HL-60 (cell line): ENCODE measurements at regions not wholly inside any gene's neighbourhood (a gene's known extent, or its start where the extent isn't known, plus 50 kb on each side); places are given as distances from the start of the nearest gene placed in this dataset.
A peak's percentile ranks its signal among the peaks of the same experiment; 100 is the strongest.

Source experiments
- DNase-seq, 2 experiments: peaks; one replicate each; pipeline ENCODE4 v3.0.0-alpha.2; 2010 to 2020; ENCODE audit warnings: low read depth in 1 of 2, low spot score in 1 of 2
- H3K27ac ChIP-seq: fragments of 250-450 bp; sonication (Bioruptor Pico); replicated peaks from 2 replicates; pipeline ENCODE4 v1.5.1; 2020; ENCODE audit warnings: mild to moderate bottlenecking, moderate library complexity
- H3K27me3 ChIP-seq: fragments of 250-450 bp; sonication (Bioruptor Pico); 2 replicates; pipeline ENCODE4 v1.5.1; 2021; ENCODE audit warnings: mild to moderate bottlenecking, moderate library complexity; ENCODE audit not compliant: insufficient read depth, poor library complexity, severe bottlenecking
- H3K4me3 ChIP-seq: replicated peaks from 2 replicates; pipeline ENCODE4 v1.5.1; 2011; ENCODE audit warnings: mild to moderate bottlenecking, control low read depth, low read length; ENCODE audit not compliant: insufficient read depth
- GABPA ChIP-seq: IDR thresholded peaks from 2 replicates; pipeline ENCODE4 v1.6.1; 2012; ENCODE audit warnings: low read depth
- POLR2AphosphoS5 ChIP-seq: IDR thresholded peaks from 2 replicates; pipeline ENCODE4 v1.6.1; 2012; ENCODE audit warnings: low read depth
- SPI1 ChIP-seq: IDR thresholded peaks from 2 replicates; pipeline ENCODE4 v1.6.1; 2012; ENCODE audit warnings: low read depth, mild to moderate bottlenecking, borderline replicate concordance
- TF ChIP-seq, protein P1 (sequence below): IDR thresholded peaks from 2 replicates; pipeline ENCODE4 v1.6.1; 2012; ENCODE audit warnings: low read depth; ENCODE audit not compliant: insufficient replicate concordance
- TF ChIP-seq, protein P2 (sequence below): IDR thresholded peaks from one replicate; pipeline ENCODE4 v1.5.1; 2011; ENCODE audit warnings: low read length, control low read depth, inconsistent platforms; ENCODE audit not compliant: insufficient read depth

DNA sequence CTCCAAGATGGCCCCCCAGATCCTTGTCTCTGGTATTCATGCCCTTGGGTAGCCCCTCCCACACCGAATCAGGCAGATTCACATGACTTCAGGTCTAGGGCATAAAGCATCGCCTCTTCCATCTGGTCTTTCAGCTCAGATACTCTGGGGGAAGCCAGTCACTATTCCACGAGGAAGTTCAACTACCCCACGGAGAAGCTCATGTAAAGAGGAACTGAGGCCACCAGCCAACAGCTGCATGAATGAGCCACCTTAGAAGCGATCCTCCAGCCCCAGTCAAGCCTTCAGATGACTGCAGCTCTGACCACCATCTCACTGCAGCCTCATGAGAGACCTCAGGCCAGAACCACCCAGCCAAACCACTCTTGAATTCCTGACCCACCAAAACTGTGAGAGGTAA lies 54.1 kb downstream of the SOCS3 start:
- no peaks in the 10 kb centered on the region for H3K27me3 ChIP-seq
- no peak overlapping the region for H3K4me3 ChIP-seq
- DNase-seq, result peak in 1 of 2 experiments; percentile 22
- peak; percentile 70 for TF ChIP-seq SPI1
- TF ChIP-seq POLR2AphosphoS5, result no peak
- no peak overlapping the region for H3K27ac ChIP-seq

DNA sequence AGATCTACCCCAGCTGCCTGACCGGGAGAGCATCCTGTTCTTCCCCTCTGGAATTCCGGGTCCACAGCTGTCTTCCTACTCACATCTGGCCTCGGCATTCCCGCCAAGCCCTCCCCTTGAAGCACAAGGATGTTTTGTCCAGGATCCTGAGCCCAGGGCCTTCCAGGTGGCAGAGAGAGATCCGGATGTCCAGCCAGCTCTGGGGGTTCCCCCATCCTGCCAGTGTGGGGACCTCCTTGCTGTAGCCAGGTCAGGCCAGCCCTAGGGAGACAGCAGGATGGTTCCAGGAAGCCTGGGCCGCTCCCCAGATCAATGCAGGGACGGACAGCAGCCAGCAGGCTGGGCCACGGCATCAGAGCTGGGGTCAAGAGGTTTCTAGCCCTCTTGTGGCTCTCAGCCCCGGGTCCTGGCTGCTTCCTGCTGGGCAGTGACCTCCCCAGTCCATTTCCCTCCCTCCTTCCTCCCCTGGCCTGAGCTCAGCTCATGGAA lies 55.3 kb downstream of the SOCS3 start:
- no peak overlapping the region for H3K27ac ChIP-seq
- no peaks in the 10 kb centered on the region for H3K27me3 ChIP-seq
- TF ChIP-seq POLR2AphosphoS5 (no peak), GABPA (no peak)
- TF ChIP-seq, protein P1, sequence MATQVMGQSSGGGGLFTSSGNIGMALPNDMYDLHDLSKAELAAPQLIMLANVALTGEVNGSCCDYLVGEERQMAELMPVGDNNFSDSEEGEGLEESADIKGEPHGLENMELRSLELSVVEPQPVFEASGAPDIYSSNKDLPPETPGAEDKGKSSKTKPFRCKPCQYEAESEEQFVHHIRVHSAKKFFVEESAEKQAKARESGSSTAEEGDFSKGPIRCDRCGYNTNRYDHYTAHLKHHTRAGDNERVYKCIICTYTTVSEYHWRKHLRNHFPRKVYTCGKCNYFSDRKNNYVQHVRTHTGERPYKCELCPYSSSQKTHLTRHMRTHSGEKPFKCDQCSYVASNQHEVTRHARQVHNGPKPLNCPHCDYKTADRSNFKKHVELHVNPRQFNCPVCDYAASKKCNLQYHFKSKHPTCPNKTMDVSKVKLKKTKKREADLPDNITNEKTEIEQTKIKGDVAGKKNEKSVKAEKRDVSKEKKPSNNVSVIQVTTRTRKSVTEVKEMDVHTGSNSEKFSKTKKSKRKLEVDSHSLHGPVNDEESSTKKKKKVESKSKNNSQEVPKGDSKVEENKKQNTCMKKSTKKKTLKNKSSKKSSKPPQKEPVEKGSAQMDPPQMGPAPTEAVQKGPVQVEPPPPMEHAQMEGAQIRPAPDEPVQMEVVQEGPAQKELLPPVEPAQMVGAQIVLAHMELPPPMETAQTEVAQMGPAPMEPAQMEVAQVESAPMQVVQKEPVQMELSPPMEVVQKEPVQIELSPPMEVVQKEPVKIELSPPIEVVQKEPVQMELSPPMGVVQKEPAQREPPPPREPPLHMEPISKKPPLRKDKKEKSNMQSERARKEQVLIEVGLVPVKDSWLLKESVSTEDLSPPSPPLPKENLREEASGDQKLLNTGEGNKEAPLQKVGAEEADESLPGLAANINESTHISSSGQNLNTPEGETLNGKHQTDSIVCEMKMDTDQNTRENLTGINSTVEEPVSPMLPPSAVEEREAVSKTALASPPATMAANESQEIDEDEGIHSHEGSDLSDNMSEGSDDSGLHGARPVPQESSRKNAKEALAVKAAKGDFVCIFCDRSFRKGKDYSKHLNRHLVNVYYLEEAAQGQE, result no peak
- TF ChIP-seq, protein P2, sequence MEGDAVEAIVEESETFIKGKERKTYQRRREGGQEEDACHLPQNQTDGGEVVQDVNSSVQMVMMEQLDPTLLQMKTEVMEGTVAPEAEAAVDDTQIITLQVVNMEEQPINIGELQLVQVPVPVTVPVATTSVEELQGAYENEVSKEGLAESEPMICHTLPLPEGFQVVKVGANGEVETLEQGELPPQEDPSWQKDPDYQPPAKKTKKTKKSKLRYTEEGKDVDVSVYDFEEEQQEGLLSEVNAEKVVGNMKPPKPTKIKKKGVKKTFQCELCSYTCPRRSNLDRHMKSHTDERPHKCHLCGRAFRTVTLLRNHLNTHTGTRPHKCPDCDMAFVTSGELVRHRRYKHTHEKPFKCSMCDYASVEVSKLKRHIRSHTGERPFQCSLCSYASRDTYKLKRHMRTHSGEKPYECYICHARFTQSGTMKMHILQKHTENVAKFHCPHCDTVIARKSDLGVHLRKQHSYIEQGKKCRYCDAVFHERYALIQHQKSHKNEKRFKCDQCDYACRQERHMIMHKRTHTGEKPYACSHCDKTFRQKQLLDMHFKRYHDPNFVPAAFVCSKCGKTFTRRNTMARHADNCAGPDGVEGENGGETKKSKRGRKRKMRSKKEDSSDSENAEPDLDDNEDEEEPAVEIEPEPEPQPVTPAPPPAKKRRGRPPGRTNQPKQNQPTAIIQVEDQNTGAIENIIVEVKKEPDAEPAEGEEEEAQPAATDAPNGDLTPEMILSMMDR, result no peak
- H3K4me3 ChIP-seq, result no peak overlapping the region
- DNase-seq, result no peak

- Histone ChIP-seq H3K27ac (no peak overlapping the region), H3K4me3 (no peak overlapping the region), H3K27me3 (no peaks in the 10 kb centered on the region)
- TF ChIP-seq GABPA, result no peak
- no peak for TF ChIP-seq SPI1
- TF ChIP-seq, protein P1, result no peak
- no peak for TF ChIP-seq POLR2AphosphoS5
- DNase-seq, result no peak
Measured at GRCh38 chr17:78302478-78302877, 57.4 kb downstream of the SOCS3 start.

GRCh38 chr17:78301821-78302213 lies 58.1 kb downstream of the SOCS3 start:
- Histone ChIP-seq H3K27me3 (no peaks in the 10 kb centered on the region), H3K27ac (no peak overlapping the region), H3K4me3 (no peak overlapping the region)
- DNase-seq, result no peak
- TF ChIP-seq, protein P1, result no peak
- TF ChIP-seq SPI1 (no peak), GABPA (no peak), POLR2AphosphoS5 (no peak)
- TF ChIP-seq, protein P2, result no peak
